Medulla oblongata (tissue), 1 donor: ENCODE measurements at regions not wholly inside any gene's neighbourhood (a gene's known extent, or its start where the extent isn't known, plus 50 kb on each side); places are given as distances from the start of the nearest gene placed in this dataset.

Experiments
- DNase-seq: peaks from one replicate; pipeline ENCODE4 v3.0.0-alpha.2; 2015; ENCODE audit errors: extremely low spot score

DNA sequence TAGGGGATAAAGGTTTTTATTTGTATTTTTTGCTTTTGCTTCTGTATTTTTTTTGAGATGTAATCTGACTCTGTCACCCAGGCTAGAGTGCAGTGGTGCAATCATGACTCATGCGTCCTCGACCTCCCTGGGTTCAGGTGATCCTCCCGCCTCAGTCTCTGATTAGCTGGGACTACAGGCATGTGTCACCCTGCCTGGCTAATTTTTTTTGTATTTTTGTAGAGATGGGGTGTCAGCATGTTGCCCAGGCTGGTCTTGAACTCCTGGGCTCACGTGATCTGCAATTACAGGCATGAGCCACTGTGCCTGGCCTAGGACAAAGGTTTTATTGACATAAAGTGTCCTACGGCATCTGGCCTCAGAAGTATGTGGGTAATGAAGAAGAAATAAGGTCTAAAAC is 297.1 kb upstream of the C9orf72 start:
- no peak for DNase-seq

DNA sequence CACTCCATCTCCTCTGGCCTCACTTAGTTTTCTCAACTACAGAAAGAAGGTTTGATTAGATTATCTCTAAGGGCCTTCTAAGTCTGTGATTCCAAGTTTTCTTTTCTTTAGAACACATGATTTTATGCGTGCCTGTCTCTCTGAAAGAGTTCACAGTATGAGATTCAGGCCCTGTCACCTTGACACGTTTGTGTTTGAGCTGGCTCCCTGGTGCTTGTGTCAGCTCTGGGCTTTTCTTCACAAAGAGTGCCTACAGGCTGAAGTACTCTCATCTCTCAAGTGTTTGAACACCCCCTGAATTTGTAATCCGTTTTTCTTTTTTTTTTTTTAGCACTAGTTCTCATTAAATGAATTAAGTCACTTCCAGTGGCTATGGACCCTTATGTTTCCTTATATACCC is 306.9 kb upstream of the C9orf72 start:
- DNase-seq: no peak

DNA sequence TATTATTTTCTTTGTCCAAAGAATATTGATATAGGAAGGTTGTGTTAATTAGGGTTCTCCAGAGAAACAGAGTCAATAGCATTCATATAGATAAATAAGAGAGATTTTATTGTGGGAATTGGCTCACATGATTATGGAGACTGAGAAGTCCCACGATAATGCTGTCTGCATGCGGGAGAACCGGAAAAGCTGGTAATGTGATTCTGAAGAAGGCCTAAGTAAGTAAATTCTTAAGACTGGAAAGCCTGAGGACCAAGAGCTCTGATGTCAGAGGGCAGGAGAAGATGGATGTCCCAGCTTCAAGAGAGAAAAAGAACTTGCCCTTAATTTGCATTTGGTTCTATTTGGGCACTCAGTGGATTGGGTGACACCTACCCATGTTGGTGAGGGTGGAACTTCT is 307.4 kb upstream of the C9orf72 start:
- no peak for DNase-seq

DNA sequence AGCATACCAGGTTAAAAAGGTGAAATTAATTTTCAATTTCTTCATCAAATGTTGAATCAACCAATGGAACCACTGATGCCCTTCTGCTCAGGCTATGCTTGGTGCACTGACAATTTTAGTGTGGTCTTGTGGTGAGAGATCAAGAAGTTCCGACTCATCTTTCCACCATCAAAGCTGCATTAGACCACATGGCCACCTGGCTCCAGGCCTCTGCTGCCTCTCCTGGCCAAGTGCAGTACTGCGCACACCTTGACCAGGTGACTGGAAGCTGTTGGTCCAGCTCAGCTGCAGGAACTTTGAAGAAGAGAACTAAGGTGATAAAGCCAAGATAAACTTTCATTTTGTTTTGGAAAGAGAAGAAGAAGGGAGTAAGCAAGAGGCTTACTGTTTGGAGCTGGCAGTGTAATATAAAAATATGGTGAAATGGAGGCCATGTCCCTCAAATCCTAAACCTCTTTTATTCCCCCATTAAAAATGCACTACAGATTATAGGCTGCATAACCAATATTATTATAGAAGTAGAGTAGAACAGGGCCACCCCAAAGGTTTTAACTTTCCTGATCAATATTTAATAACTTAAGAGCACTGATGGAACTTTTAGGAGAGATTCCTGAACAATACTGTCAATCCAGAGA is 315.5 kb upstream of the C9orf72 start:
- no peak for DNase-seq

DNA sequence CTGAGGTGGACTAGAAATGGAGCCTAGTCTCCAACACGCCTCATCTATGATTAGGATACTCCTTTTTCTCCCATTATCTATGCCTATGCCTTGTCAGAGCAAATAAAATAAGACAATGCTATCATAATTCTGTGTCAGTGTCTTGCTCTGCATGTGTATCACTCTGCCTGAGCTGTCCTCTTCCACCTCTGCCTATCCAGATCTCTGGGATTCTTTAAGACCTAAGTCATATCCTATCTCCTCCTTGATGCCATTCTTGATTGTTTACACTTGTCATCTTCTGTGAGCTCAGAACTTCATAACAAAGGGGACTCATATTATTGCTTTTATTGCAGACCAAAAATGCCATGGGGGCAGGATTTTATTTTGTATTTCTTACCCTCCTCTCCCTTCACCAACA is 351.2 kb upstream of the C9orf72 start:
- no peak for DNase-seq

DNA sequence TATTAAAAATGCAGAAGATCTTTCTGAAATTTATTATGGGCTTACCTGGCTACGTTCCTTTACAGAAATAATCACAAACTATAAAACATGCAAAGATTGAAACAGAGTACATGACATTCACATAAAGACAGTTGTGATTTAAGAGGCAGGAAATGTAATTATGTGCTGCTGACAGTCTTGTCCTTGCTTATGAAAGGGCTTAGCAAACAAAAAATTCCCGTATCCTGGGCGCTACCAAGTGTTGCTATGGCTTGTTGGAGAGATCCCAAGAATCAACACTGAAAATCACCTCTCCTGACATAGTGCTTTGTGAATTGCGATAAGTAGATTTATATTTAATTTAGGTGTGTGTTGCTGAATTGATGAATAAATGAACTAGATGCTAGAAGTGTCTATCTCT is 352.5 kb upstream of the C9orf72 start:
- DNase-seq: no peak

DNA sequence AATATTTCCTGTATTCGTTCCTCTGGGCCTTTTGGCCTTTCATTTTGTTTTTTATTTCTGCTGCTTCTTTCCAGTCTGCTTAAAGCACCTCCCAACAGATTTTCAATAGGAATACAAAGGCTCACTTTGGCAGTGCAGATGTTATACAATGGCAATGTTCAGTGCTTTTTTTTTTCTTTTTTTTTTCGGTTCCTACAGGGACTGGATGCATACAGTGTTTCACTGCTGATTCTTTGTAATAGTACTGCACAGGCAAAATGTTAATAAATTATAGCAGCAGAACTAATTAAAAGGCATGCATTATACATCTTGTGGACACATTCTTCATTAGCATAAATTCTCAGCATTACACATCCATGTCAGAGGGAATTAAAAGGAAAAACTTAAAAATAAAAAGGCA is 356.6 kb upstream of the C9orf72 start:
- DNase-seq: peak; percentile 16

DNA sequence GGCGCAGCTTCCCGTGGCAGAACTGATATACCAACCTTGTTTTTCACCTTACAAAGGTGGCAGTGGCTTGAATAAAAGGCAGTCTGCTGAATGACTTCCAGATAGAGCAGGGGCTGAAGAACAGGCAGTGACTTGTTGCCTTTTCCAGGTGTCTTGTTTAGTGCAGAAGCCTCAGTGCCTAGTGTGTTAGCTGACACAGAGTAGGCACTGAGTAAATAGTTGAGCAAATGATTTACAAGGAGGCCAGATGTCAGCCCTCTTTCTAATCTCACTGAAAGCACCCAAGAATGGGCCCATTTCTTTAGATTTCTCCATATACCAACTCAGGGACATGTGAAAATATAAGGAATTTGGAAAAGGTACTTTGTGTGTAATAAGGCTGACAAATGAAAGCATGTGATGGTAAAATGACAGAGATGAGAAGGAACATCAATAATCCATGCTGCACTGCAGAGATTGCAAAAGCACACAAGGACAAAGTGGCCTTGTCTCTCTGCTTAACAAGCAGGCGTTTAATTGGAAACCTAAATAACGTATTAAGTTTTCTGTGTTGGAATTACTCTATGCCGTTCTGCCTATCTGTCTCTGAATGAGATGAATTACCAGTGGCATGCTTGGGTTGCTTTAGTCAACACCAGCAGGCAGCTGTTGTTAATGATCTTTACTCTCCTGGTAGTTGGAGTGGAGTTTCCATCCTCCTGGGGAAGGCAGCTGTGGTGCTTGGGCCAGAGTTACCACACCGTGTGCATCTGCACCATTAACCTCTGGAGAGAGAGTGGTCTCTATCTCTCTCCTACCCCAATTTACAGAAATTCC is 360.1 kb upstream of the C9orf72 start:
- no peak for DNase-seq

DNA sequence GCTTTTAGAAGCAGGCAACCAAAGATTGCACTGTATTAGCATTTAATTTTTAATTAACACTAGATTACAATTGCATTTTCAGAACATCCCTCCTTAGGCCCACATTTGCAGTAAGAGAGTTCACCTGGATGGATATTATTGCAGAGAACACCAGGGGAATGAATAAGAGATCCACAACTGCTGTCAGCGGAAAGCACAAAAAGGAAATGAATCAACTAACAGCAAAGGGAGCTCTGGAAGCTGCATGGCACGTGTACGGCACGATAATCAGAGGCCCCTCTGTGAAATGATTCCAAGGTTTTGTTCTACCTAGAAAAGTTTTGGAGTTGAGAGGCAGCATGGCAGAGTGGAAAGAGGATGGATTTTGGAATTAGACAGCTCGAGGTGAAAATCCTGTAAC is 361.2 kb upstream of the C9orf72 start:
- no peak for DNase-seq

DNA sequence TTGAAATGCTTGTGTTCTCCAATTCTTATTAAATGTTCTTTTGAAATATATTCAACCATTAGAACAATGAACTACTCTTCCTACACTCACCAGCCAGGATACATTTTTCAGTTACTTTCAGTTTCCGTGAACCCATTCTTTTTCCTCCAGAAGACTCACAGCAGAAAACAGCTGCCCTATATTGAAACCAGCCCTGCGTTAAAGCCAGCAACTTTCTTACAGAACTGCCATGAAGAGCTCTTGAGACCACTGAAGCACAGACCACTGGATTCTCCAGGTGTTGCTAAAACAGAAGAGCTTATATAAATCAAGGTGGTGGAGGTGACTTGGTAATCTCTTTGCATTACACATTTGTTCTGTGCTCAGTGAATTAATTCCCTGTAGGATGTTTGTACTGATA is 365.9 kb upstream of the C9orf72 start:
- DNase-seq: no peak

DNA sequence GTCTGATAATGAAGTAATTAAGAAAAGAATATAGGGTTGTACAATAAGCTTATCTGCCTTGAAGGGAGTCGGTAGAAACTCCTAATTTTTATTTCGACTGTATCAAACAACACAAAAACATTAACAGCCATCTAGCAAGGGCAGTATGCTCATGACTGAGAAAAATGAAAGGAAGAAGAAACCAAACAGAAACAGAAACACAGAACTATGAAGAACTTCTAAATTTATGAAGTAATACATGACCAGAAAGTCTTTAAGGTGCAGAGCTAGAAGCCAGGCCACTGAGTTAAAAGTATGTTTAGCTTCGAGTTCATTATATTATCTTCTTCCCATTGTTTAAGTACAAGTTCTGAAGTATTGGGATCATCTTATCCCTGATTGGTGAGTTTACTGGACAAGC is 367.3 kb upstream of the C9orf72 start:
- DNase-seq: no peak

DNA sequence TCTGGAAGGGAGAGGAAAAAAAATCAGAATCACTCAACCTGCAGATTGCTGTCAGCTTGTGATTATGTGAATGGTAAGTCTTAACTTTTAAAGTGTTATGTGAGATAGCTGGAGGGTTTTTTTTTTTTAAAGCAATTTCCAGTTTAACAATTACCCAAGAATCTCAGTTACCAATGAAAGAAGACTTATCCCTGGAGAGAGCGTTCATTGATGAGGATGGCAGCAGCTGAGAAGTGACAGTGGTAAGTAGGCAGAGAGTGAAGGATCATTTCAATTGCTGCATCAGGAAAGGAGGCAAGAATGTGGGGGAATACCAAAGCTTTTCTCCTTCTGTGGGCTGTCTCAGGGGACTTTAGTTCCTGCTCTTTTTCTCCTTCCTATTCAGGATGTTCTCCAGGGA is 370.2 kb upstream of the C9orf72 start:
- no peak for DNase-seq

DNA sequence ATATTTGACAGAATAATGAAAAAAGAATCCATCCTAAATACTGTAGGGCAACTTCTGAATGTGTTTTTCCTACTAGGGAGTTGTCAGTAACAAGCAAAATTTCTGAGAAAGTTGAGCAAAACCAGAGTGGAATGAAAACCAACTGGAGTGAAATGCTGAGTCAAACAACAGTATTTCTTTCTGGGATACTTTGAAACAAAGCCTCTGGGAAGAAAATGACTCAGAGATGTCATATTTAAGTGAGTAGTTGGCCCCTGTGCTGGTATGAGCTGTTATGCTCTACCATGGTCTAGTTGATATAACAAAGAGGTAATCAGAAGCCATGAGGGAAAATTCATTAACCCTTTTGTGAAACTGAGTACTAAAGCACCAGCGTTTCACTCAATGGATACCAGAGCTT is 372.1 kb upstream of the C9orf72 start:
- DNase-seq: no peak

DNA sequence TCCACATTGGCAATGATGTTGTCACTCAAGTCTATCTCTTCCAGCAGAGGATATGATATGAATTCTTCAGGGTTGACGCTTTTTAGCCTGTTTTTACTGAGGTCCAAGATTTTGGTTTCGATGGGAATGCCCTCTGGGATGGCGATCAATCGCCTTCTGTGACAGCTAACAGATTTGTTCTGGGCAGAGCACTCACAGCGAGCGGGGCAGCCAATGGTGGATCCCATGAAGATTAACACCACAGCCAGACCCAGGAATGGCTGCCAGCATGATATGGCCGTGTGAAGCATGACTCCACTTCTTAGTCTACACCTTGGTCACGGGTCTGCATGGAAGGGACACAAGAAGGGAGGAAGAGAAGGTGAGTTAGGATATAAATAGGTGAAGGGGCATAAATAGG is 377.1 kb upstream of the C9orf72 start:
- DNase-seq: no peak

DNA sequence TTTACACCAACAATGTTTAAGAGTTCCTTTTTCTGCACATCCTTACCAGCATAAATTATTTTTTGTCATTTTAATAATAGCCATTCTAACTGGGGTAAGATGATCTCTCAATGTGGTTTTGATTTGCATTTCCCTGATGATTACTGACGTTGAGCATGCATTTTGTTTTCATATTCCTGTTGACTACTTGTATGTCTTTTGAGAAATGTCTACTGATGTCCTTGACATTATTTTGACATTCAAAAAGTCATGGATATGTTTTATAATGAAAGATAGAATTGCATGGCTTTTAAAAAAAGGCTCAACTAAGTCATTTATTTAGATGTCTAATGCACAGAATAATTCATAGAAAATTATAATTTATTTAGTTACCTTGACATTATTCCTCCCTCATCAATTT is 381.6 kb upstream of the C9orf72 start:
- DNase-seq: no peak

DNA sequence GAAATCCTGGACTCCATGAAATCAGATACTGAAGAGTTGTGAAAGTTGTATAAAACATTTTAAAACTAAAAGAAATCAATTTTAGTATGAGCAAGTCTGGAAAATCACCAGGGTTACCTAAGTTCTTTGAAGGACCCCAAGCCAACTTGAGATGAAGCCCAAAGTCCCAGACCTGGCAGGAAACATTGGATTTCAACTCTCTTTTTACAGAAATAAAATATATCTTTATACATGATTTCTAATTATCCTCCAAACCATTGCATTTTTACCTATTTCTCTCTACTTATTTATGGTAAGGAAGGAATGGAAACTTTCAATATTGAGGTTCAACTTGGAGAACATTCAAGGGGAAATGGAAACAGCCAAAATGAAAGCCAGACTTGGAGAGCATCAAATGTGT is 390.6 kb upstream of the C9orf72 start:
- no peak for DNase-seq

DNA sequence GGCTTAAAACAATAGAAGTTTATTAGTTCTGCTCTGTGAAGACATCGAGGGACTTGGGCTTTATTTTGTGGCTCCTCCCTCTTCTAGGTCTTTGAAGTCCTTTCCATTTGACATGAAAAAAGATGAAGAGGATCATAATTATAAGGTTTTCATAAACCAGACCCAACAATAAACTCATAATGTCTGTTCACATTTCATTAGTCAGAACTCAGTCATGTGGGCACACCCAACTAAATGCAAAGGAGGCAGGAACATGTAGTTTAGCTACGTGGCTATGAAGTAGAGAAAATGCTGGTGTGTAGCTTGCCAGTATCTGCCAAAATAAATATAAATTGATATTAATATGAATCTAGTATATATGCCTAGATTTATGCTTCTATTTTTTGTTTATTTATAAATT is 393.9 kb upstream of the C9orf72 start:
- no peak for DNase-seq

DNA sequence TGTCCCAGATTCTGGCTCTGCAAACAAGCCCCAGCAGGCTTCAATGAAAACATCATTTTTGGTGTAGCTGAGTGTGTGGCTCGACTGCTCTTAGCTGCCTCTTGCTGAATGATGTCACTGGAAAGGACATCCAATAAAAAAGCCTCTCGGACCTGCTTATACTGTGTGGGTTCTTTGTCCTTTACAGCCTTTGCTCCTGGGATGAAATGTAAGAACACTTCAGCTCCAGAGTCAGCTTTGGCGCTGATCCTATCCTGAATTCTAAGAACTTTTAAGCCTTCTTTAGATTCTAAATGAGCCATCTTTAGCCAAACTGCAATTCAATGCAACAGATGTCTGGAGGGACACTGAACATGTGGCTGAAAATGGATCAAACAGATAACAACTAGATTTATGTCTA is 404.6 kb upstream of the C9orf72 start:
- no peak for DNase-seq

DNA sequence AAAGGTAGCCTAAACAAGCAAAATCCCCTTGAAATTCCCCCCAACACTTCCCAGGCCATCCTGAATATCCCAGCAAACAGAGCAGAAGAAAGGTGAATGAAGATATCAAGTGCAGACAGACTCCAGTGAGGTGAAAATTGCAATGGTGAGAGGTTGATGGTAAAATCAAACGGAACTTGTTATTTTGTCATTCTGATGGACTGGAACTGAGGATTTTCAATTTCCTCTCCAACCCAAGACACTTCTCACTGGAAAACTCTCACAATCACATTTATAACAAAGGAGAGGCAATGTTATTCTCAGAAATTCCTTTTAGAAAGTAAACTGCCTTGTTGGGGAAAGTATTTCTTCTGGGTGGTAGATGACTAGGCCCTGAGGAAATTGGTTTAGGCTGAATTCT is 412.4 kb upstream of the C9orf72 start:
- DNase-seq: no peak

DNA sequence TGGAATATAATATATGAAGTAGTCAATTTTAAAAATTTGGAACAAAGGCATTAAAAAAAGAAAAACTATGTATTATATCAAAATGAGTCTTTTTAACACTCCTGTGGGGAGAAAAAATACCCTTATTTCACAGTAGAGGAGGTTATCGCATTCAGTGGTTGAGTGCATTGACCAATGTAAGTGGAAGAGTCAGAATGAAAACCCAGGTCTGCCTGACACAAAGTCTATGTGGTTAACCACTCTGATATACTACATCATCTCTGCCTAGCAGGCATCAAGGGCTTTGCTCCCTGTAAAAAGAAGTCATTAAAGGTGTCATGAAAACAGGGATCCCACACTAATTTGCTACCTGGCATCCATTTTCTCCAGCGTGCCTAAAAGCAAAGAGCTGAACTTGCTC is 417.2 kb upstream of the C9orf72 start:
- DNase-seq: no peak

DNA sequence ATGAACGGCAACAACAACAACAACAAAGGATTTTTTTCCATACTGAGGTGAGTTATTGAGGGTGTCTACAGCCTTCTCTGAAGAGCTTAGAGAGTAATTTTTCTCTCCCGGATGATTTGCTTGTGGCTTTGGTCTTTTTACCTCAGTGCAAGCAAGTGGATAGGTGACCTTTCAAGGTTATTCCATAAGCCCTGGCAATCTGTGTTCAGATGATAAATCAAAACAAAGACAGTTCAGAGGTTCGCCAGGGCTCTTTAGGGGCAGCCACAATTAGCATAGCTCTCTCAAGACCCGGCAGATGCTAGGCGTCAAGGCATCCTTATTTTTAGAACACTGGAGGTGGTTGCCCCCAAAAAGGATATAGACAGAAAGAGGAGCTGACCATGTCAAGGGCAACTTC is 417.9 kb upstream of the C9orf72 start:
- DNase-seq: no peak

DNA sequence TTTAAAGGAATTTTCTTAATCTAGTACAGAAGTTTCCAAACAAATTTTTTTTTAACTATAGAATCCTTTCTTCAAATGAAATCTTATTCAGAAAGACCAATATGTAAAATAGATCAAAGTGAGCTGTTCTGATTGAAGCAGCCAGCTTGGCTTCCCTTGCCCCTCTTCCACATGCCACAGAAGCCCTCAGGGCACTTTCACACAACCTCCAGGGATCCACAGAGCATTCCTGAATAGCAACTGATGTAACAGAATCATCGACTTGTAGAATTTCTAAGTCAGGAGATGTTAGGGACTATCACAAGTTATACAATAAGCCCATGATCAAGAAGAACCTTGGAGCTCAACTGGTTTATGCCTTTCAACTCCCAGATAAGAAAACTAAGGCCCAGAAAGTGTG is 427.8 kb upstream of the C9orf72 start:
- DNase-seq: no peak

DNA sequence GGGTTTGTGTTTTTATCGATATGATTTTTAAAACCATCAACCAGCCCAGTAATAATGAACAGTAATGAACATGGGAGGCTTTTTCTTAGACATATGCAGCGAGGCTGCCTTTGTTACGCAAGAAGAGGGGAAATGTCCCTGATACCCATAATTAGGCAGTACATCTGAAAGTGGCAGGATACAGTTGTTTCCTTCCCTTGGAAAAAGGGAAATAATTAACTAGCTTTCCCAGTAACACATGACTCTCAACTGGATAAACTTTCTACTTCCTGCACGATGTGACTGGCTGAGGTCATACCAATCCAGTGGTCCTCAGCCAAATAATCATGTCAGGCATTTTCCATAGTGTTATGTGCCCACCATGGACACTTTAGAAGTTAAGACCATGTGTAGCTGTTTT is 431.6 kb upstream of the C9orf72 start:
- no peak for DNase-seq

DNA sequence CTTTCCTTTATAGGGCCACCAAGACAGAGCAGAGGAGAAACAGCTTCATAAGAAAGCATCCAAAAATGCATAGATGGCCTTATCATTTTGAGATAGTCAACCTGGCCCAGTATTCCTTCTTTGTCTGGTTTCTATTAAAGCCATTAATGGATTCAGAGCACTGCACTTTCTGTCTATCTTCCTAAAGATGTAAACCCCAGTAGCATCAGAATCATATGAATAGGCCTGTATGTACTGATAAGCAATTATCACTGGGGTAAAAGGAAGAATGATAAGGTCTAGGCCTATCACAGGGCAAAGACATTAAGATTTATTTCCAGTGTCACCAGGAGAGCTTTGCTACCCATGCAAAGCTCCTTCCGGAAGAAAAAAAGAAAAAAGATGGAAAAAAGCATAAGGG is 432.5 kb upstream of the C9orf72 start:
- DNase-seq: no peak
